ENCODE measurements at regions not wholly inside any gene's neighbourhood (a gene's known extent, or its start where the extent isn't known, plus 50 kb on each side); places are given as distances from the start of the nearest gene placed in this dataset.

- no peak for TF ChIP-seq ZNF280A (IDR thresholded peaks at IDR 0.05; ENCODE audit: low read depth, partially characterized antibody)
- no peak for TF ChIP-seq OTX1 (CRISPR knock-in tag; IDR thresholded peaks at IDR 0.05)
- TF ChIP-seq CTBP1 (IDR thresholded peaks at IDR 0.05; ENCODE audit: borderline replicate concordance), result peak; percentile 52; the same call in 1 of the 2 replicates
- no peak for TF ChIP-seq RFX7 (CRISPR knock-in tag; IDR thresholded peaks at IDR 0.05)
- TF ChIP-seq MEIS2 (IDR thresholded peaks at IDR 0.05; ENCODE audit: partially characterized antibody), result peak; percentile 92
- peak; percentile 20 for TF ChIP-seq HDAC3 (IDR thresholded peaks at IDR 0.05; ENCODE audit: borderline replicate concordance, partially characterized antibody)
- TF ChIP-seq FOXM1 (IDR thresholded peaks at IDR 0.05; ENCODE audit: low read depth), result 0 out of 2 replicates have a peak, but pooled peaks have one; percentile 14
- no peak for TF ChIP-seq FOXM1 (CRISPR knock-in tag; IDR thresholded peaks at IDR 0.05; ENCODE audit: low read depth)
- TF ChIP-seq KLF16 (IDR thresholded peaks at IDR 0.05), result peak; percentile 83
- peak; percentile 30; the same call in 1 of the 2 replicates for TF ChIP-seq NFIC (IDR thresholded peaks at IDR 0.05)
- peak; percentile 38; the same call in 1 of the 2 replicates for TF ChIP-seq MTA2 (IDR thresholded peaks at IDR 0.05; ENCODE audit: low read depth)
- no peak for TF ChIP-seq NR2C1 (IDR thresholded peaks at IDR 0.05)
- TF ChIP-seq NR2C1 (tag; IDR thresholded peaks at IDR 0.05), result no peak
- peak in 1 of 2 experiments; percentile 63; a peak in 1 of 4 replicates for TF ChIP-seq TRIM24 (IDR thresholded peaks at IDR 0.05)
- TF ChIP-seq ZNF639 (CRISPR knock-in tag; conservative IDR thresholded peaks at IDR 0.05 in 1 of 2, IDR thresholded peaks at IDR 0.05 in 1 of 2), result peak in 1 of 2 experiments; percentile 67; a peak in 2 of 4 replicates
- no peak for TF ChIP-seq ZNF57 (CRISPR knock-in tag; IDR thresholded peaks at IDR 0.05)
- no peak for TF ChIP-seq SIN3A (IDR thresholded peaks at IDR 0.05; ENCODE audit: borderline replicate concordance in 2 of 2, control insufficient read depth in 1 of 2, low read depth in 2 of 2, low read length in 2 of 2)
Observed at GRCh38 chr6:4224067-4224978, 88.9 kb upstream of the ECI2 start (continued).

Data from K562 (cell line).